NCI-H2171 treated with DMSO at 0.1 percent for 48 hours (cell line): ENCODE measurements at regions not wholly inside any gene's neighbourhood (a gene's known extent, or its start where the extent isn't known, plus 50 kb on each side); places are given as distances from the start of the nearest gene placed in this dataset.
"Not testable (repeated sequence)": the region's sequence is repeated elsewhere in the genome, so short reads cannot be mapped to it uniquely, and the experiment has no call there.

Experiments
- DNase-seq: peaks from one replicate; lab custom pipeline; 2025; lab: John Stamatoyannopoulos, UW

GRCh38 chr20:11976966-11977365, 59.3 kb downstream of the BTBD3 start:
- DNase-seq, result no peak

GRCh38 chr20:11978496-11978895, 60.8 kb downstream of the BTBD3 start:
- DNase-seq, result peak; percentile 63

GRCh38 chr20:11979306-11979990, 61.8 kb downstream of the BTBD3 start:
- no peak for DNase-seq

DNA sequence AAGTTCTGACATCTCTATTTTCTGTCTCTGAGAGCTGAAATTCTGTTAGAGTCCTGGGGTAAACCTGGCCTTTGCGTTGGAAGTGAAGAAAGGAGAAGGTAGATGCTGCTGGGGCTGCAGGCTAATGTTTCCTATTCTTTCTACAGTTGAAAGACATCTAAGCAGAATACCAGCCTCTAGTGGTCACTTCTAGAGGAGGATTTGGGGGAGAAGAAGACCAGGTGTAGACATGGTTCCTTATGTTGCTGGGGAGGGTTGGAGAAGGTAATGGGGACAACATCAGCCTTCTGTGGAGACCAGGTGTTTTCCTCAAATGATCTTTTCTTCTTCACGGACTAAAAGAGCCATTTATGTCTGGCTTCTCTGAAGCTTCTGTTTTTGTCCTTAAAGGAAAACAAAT, 62.6 kb downstream of the BTBD3 start:
- DNase-seq, result no peak

GRCh38 chr20:11981366-11981947, 63.8 kb downstream of the BTBD3 start:
- no peak for DNase-seq

DNA sequence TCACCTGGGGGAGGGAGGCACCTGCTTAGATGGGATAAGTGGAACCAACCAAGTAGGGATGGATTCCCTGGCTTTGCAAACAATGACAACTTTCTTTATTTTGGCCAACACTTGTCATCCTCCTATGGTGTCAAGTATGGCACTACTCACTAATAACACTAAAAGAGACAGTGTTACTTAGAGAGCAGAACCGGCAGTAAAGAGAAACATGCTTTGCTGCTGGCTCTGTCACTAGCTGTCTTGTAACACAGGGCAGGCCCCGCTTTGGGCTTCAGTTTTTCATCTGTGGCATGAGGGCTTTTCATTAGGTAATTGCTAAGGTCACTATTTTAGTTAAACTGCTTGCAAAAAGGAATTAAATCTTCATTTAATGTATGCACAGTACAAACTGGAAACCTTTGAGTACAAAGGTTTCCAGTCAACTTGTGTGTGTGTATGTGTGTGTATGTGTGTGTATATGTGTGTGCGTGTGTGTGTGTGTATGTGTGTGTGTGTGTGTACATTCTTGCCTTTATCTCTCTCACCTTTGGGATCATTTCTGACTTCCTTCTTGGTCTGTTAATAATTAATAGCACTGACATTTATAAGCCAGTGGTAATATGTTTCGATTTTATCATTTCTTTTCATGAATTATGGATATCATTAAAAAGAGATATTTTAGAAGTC, 64.7 kb downstream of the BTBD3 start:
- DNase-seq, result no peak

- DNase-seq, result no peak
Observed at GRCh38 chr20:11982955-11983470, 65.3 kb downstream of the BTBD3 start.

DNA sequence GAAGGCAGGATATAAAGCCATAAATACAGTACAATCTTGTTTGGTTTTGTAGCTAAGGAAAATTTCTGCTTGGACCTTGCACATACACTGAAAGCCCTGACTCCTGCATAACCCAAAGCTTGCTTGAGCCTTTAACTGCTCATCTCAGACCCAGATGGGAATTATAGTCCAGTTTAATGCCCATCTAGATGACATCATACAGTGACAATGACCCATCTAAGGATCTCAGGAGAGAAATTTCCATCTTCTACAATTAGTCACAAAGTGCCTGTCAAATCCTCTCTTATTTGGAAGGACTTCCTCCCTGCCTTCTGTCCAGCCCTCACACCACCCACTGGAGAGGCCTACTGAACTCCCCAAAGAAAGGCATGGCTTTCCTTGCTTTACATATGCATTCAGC, 69.3 kb downstream of the BTBD3 start:
- DNase-seq, result no peak

GRCh38 chr20:11987526-11987925, 69.8 kb downstream of the BTBD3 start:
- DNase-seq, result no peak

DNA sequence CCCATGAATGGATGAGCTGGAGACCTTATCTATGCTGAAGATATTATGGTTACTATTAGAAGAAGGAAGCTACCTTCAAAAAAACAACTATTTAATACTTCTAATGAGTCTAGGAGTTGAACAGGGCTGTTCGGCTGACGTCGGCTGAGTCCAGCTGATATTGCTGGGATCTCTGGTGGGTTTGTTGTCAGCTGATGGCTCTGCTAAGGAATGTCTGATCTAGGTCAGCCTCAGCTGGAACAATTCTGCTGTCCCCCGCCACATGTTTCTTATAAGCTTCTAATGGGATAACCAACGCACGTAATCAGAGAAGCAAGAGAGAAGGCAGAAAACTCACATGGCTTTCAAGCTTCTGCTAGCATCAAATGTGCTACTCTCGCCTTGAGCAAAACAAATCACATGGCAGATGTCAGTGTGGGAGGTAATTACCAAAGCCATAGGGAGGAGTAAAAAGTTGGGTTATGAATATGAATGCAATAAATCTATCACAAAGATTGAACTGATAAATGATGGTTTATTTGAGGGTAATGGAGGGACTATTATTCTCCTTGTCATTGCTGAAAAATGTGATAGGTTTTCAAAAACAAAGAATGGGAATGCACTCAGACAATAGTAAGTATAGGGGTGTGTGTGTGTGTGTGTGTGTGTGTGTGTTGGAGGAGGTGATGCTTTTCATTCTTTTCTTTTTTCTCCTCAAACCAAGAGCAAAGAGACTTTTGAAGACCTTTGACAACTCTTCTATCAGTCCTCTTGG, 71.5 kb downstream of the BTBD3 start:
- DNase-seq, result peak; percentile 53

- no peak for DNase-seq
Observed at GRCh38 chr20:11992426-11992825, 74.7 kb downstream of the BTBD3 start.

DNA sequence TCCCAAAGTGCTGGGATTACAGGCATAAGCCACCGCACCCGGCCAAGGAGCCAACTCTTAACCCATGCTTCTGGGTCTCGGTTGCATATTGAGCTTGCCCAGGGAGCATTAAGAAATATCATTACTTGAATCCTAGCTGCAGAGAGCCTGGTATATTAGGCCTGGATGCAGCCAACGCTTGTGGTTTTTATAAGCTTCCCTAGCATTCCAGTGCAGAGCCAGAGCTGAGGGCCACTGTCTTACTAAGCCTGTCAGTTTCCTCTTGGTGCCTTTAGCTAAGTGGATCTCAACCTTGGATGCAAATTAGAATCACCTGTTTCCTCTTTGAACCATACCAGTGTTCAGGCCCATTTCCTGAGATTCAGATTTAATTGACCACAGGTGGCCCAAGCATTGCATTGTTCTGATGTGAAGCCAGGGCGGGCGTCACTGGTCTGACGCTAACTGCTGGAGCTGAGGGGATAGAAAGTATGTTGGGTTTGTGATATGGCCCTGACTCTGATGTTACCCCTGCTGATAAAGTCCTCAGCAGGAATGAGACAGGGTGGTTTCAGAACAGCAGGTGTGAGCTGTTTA, 76.3 kb downstream of the BTBD3 start:
- DNase-seq, result no peak

GRCh38 chr20:11995805-11996567, 78.3 kb downstream of the BTBD3 start:
- DNase-seq, result peak; percentile 52

GRCh38 chr20:12004776-12005175, 87.1 kb downstream of the BTBD3 start:
- not testable (repeated sequence) for DNase-seq

- DNase-seq, result peak; percentile 55
Observed at GRCh38 chr20:12012241-12013222, 94.8 kb downstream of the BTBD3 start.

GRCh38 chr20:12014276-12014675, 96.6 kb downstream of the BTBD3 start:
- DNase-seq, result no peak

DNA sequence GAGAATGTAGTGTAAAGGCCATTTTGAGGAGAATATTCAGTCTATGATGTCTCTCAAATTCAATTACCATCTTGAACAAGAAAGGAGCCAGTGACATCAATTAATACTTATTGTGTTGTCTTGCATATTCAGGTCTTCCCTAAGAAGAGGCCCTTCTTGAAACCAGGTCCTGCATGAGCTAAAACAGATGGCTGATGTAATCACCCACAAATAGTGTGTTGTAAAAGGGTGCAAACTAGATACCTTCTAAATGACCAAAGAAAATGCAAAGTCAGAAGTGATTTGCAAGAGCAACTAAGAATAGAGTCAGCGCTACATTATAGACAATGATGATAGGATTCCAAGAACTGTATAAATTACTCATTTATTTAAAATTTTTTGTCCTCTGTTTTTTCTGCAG, 97.0 kb downstream of the BTBD3 start:
- no peak for DNase-seq

DNA sequence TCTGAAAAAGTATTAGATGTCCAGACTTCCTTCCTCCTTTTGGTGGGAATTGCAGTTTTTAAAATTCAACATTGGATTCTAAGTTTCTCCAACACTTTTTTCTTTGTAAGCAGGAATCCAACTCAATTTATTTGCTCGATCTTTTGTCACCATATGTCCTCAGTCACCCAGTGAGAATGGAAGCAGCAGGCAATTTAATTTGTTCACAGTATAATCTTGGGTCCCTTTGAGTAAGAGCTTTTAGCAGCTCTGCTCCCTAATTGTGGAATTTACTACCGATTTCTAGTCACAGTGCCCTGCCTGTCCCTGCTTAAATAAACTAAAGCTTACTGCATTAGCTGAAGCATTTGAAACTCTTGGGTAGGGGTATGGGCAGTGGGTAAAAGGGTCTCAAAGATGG, 98.6 kb downstream of the BTBD3 start:
- no peak for DNase-seq

- no peak for DNase-seq
Observed at GRCh38 chr20:12019715-12020114, 102.0 kb downstream of the BTBD3 start.

GRCh38 chr20:12020846-12021245, 103.2 kb downstream of the BTBD3 start:
- DNase-seq, result no peak
